RPMI7951 (cell line): ENCODE measurements at regions not wholly inside any gene's neighbourhood (a gene's known extent, or its start where the extent isn't known, plus 50 kb on each side); places are given as distances from the start of the nearest gene placed in this dataset.
A peak's percentile ranks its signal among the peaks of the same experiment; 100 is the strongest.

Experiments used
- DNase-seq: peaks from one replicate; pipeline ENCODE4 v3.0.0-alpha.2; 2012; ENCODE audit warnings: low read depth

GRCh38 chr1:201748335-201748734 is 80.6 kb upstream of the IPO9 start:
- peak; percentile 77 for DNase-seq

GRCh38 chr1:201749059-201749690 is 79.8 kb upstream of the IPO9 start:
- DNase-seq: no peak

GRCh38 chr1:201750120-201750519 is 78.8 kb upstream of the IPO9 start:
- no peak for DNase-seq

- no peak for DNase-seq
These were observed 78.0 kb upstream of the IPO9 start for GRCh38 chr1:201750934-201751333.

GRCh38 chr1:201751872-201752271 is 77.1 kb upstream of the IPO9 start:
- no peak for DNase-seq

- no peak for DNase-seq
These were observed 76.6 kb upstream of the IPO9 start for GRCh38 chr1:201752333-201752732.

- DNase-seq: no peak
These were observed 75.5 kb upstream of the IPO9 start for GRCh38 chr1:201753492-201753891.

GRCh38 chr1:201754353-201754752 is 74.6 kb upstream of the IPO9 start:
- DNase-seq: no peak

- DNase-seq: no peak
These were observed 73.8 kb upstream of the IPO9 start for GRCh38 chr1:201755200-201755599.

- DNase-seq: peak; percentile 55
These were observed 72.6 kb upstream of the IPO9 start for GRCh38 chr1:201756406-201756805.

GRCh38 chr1:201758499-201759050 is 70.4 kb upstream of the IPO9 start:
- no peak for DNase-seq

GRCh38 chr1:201759194-201759815 is 69.7 kb upstream of the IPO9 start:
- DNase-seq: no peak

GRCh38 chr1:201760516-201760915 is 68.4 kb upstream of the IPO9 start:
- DNase-seq: no peak

- DNase-seq: no peak
These were observed 67.8 kb upstream of the IPO9 start for GRCh38 chr1:201761178-201761577.

GRCh38 chr1:201761871-201762270 is 67.1 kb upstream of the IPO9 start:
- DNase-seq: no peak

- no peak for DNase-seq
These were observed 66.6 kb upstream of the IPO9 start for GRCh38 chr1:201762381-201762780.

- peak; percentile 66 for DNase-seq
These were observed 65.4 kb upstream of the IPO9 start for GRCh38 chr1:201763455-201764140.

- no peak for DNase-seq
These were observed 64.8 kb upstream of the IPO9 start for GRCh38 chr1:201764166-201764565.

- no peak for DNase-seq
These were observed 64.4 kb upstream of the IPO9 start for GRCh38 chr1:201764579-201764978.

GRCh38 chr1:201766131-201766866 is 62.7 kb upstream of the IPO9 start:
- peak; percentile 92 for DNase-seq

- no peak for DNase-seq
These were observed 61.6 kb upstream of the IPO9 start for GRCh38 chr1:201767339-201767738.

- DNase-seq: no peak
These were observed 59.9 kb upstream of the IPO9 start for GRCh38 chr1:201769072-201769471.
